ENCODE measurements at regions not wholly inside any gene's neighbourhood (a gene's known extent, or its start where the extent isn't known, plus 50 kb on each side); places are given as distances from the start of the nearest gene placed in this dataset.

GRCh38 chr5:29370248-29370647 lies 1823.2 kb upstream of the CDH6 start:
- CTCF ChIA-PET, result no interaction called here
- Histone ChIP-seq H4K20me1 (replicated peaks; ENCODE audit: control insufficient read depth, extremely low read depth, insufficient read depth, low read length) (no peaks in the 10 kb centered on the region), H3K36me3 (ENCODE audit: control insufficient read depth in 2 of 2, extremely low read depth in 1 of 2, insufficient read depth in 2 of 2, low read length in 2 of 2) (no peaks in the 10 kb centered on the region), H3K27ac (ENCODE audit: insufficient read depth, low read depth, low read length) (no peak overlapping the region), H3K4me2 (ENCODE audit: insufficient read depth, low read length) (no peak overlapping the region), H3K9me3 (replicated peaks; ENCODE audit: control insufficient read depth, insufficient read depth, low read length) (no peaks in the 10 kb centered on the region), H3K4me1 (ENCODE audit: control insufficient read depth, extremely low read depth, insufficient read depth, low read length) (no peaks in the 10 kb centered on the region), H2AFZ (ENCODE audit: low read depth, low read length) (no peak overlapping the region), H3K79me2 (ENCODE audit: control insufficient read depth, insufficient read depth, low read length) (no peaks in the 10 kb centered on the region), H3K9ac (replicated peaks; ENCODE audit: extremely low read depth, insufficient read depth, low read length) (no peak overlapping the region), H3K27me3 (ENCODE audit: control insufficient read depth in 2 of 2, insufficient read depth in 2 of 2, low read length in 2 of 2) (no peaks in the 10 kb centered on the region), H3K4me3 (replicated peaks in 1 of 3; ENCODE audit: insufficient read depth in 1 of 3, low read depth in 1 of 3, low read length in 3 of 3) (no peak overlapping the region), H3K9me1 (replicated peaks; ENCODE audit: control insufficient read depth, extremely low read depth, insufficient read depth, low read length) (no peaks in the 10 kb centered on the region)
- no peak for DNase-seq (ENCODE audit: low read depth, low spot score)
- intact Hi-C loops (cut with micrococcal nuclease), result no loop called here
- TF ChIP-seq, protein P1, sequence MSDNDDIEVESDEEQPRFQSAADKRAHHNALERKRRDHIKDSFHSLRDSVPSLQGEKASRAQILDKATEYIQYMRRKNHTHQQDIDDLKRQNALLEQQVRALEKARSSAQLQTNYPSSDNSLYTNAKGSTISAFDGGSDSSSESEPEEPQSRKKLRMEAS (IDR thresholded peaks at IDR 0.05; ENCODE audit: insufficient read depth, insufficient read length), result no peak
- TF ChIP-seq GATA2 (IDR thresholded peaks at IDR 0.05; ENCODE audit: insufficient read depth, insufficient read length, low read depth, low read length) (no peak), POLR2A (IDR thresholded peaks at IDR 0.05; ENCODE audit: low read depth, low read length) (no peak)
- TF ChIP-seq, protein P2, sequence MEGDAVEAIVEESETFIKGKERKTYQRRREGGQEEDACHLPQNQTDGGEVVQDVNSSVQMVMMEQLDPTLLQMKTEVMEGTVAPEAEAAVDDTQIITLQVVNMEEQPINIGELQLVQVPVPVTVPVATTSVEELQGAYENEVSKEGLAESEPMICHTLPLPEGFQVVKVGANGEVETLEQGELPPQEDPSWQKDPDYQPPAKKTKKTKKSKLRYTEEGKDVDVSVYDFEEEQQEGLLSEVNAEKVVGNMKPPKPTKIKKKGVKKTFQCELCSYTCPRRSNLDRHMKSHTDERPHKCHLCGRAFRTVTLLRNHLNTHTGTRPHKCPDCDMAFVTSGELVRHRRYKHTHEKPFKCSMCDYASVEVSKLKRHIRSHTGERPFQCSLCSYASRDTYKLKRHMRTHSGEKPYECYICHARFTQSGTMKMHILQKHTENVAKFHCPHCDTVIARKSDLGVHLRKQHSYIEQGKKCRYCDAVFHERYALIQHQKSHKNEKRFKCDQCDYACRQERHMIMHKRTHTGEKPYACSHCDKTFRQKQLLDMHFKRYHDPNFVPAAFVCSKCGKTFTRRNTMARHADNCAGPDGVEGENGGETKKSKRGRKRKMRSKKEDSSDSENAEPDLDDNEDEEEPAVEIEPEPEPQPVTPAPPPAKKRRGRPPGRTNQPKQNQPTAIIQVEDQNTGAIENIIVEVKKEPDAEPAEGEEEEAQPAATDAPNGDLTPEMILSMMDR (IDR thresholded peaks at IDR 0.05; ENCODE audit: extremely low read depth in 1 of 2, insufficient read depth in 1 of 2, low read depth in 1 of 2, low read length in 2 of 2), result no peak
- POLR2A ChIA-PET, result no interaction called here
- FAIRE-seq, result no peak
- dilution Hi-C loops (cut with MboI; ENCODE audit: extremely low pct_ligation_motif_present, low sequenced_read_pairs), result no loop called here
- BruUV-seq (replicated peaks), result no TSS peak

DNA sequence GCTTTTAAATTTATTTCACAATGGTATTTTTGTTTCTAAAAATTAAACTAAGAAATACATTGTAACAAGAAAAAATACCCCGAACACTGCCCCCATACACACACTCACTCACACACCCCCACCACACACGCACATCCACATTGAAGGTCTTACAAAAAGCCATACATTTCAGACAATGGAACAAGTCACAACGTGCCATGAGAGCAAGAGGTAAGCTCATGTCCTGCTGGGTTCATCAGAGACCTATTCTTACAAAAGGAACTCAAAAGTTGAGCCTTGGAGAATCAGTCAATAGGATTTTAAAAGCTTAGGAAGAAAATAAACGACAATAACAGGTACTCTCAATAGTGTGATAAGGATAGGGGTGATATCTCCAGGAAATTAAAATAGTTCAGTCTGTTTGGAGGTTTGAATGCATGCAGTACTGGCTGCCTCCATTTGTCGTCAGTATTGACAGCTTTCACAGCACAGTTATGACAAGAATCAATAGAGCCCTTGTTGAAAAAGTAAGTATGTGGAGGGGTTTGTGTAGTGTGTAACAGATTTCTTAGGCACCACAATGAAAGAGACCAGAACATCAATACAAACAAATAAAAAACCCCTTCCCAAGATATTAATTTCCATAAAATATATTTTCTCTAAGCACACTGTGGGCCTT lies 1826.2 kb upstream of the CDH6 start:
- DNase-seq (ENCODE audit: low read depth, low spot score) (no peak), FAIRE-seq (no peak)
- no peak overlapping the region for H3K4me3 ChIP-seq (replicated peaks in 1 of 3; ENCODE audit: insufficient read depth in 1 of 3, low read depth in 1 of 3, low read length in 3 of 3)
- no peak overlapping the region for H3K27ac ChIP-seq (ENCODE audit: insufficient read depth, low read depth, low read length)
- no peaks in the 10 kb centered on the region for H3K4me1 ChIP-seq (ENCODE audit: control insufficient read depth, extremely low read depth, insufficient read depth, low read length)
- H3K36me3 ChIP-seq (ENCODE audit: control insufficient read depth in 2 of 2, extremely low read depth in 1 of 2, insufficient read depth in 2 of 2, low read length in 2 of 2), result no peaks in the 10 kb centered on the region
- POLR2A ChIA-PET, result no interaction called here
- no peak overlapping the region for H3K4me2 ChIP-seq (ENCODE audit: insufficient read depth, low read length)
- no peaks in the 10 kb centered on the region for H3K9me3 ChIP-seq (replicated peaks; ENCODE audit: control insufficient read depth, insufficient read depth, low read length)
- CTCF ChIA-PET, result no interaction called here
- dilution Hi-C loops (cut with MboI; ENCODE audit: extremely low pct_ligation_motif_present, low sequenced_read_pairs) (no loop called here), intact Hi-C loops (cut with micrococcal nuclease) (no loop called here)
- H3K9ac ChIP-seq (replicated peaks; ENCODE audit: extremely low read depth, insufficient read depth, low read length), result no peak overlapping the region
- H3K27me3 ChIP-seq (ENCODE audit: control insufficient read depth in 2 of 2, insufficient read depth in 2 of 2, low read length in 2 of 2), result no peaks in the 10 kb centered on the region
- no peaks in the 10 kb centered on the region for H3K9me1 ChIP-seq (replicated peaks; ENCODE audit: control insufficient read depth, extremely low read depth, insufficient read depth, low read length)
- no peaks in the 10 kb centered on the region for H3K79me2 ChIP-seq (ENCODE audit: control insufficient read depth, insufficient read depth, low read length)
- no peaks in the 10 kb centered on the region for H4K20me1 ChIP-seq (replicated peaks; ENCODE audit: control insufficient read depth, extremely low read depth, insufficient read depth, low read length)
- no peak for TF ChIP-seq MYC (IDR thresholded peaks at IDR 0.05; ENCODE audit: low read depth, low read length)
- no peak for TF ChIP-seq GATA2 (IDR thresholded peaks at IDR 0.05; ENCODE audit: insufficient read depth, insufficient read length, low read depth, low read length)
- TF ChIP-seq POLR2A (IDR thresholded peaks at IDR 0.05; ENCODE audit: low read depth, low read length), result no peak
- no peak for TF ChIP-seq POLR2AphosphoS5 (IDR thresholded peaks at IDR 0.05; ENCODE audit: insufficient read depth, low read depth, low read length)
- TF ChIP-seq, protein P2 (IDR thresholded peaks at IDR 0.05; ENCODE audit: extremely low read depth in 1 of 2, insufficient read depth in 1 of 2, low read depth in 1 of 2, low read length in 2 of 2), result no peak
- TF ChIP-seq EZH2 (IDR thresholded peaks at IDR 0.05; ENCODE audit: borderline replicate concordance, low read depth, low read length, severe bottlenecking), result no peak
- TF ChIP-seq FOS (IDR thresholded peaks at IDR 0.05; ENCODE audit: borderline replicate concordance, insufficient read depth, low read length), result no peak
- no peak for TF ChIP-seq JUN (IDR thresholded peaks at IDR 0.05; ENCODE audit: borderline replicate concordance, insufficient read depth, insufficient read length, low read depth)
- TF ChIP-seq, protein P1 (IDR thresholded peaks at IDR 0.05; ENCODE audit: insufficient read depth, insufficient read length), result no peak
- no TSS peak for BruUV-seq (replicated peaks)
- H2AFZ ChIP-seq (ENCODE audit: low read depth, low read length), result no peak overlapping the region

Data from endothelial cell of umbilical vein (primary cell).